C4-2B (cell line): ENCODE measurements at regions not wholly inside any gene's neighbourhood (a gene's known extent, or its start where the extent isn't known, plus 50 kb on each side); places are given as distances from the start of the nearest gene placed in this dataset.

Source experiments
- ZFX ChIP-seq: fragments of 450-650 bp; IDR thresholded peaks from 2 replicates; pipeline ENCODE4 v1.6.1; 2017
- TF ChIP-seq, protein P1 (sequence below): fragments of 450-650 bp; conservative IDR thresholded peaks from 2 replicates; pipeline ENCODE4 v1.5.1; 2017; ENCODE audit warnings: mild to moderate bottlenecking

DNA sequence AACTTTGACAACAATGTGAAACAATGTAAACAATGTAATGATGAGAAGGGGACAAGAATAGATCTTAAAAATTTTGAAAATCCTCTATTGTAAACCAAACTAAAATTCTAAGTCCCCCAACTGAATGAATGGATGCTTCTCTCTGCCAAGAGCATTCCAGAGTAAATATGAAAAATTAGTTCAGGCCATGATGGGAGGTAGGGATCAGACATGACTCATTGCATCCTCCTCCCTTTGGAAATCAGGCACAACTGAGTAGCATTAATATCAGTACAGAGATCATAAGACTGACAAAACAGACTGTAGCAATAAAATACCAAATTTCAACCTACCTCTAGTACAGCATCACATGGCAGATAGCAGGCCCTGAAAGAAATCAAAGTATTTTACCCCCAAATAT, 559.9 kb downstream of the C12orf50 start:
- TF ChIP-seq, protein P1, sequence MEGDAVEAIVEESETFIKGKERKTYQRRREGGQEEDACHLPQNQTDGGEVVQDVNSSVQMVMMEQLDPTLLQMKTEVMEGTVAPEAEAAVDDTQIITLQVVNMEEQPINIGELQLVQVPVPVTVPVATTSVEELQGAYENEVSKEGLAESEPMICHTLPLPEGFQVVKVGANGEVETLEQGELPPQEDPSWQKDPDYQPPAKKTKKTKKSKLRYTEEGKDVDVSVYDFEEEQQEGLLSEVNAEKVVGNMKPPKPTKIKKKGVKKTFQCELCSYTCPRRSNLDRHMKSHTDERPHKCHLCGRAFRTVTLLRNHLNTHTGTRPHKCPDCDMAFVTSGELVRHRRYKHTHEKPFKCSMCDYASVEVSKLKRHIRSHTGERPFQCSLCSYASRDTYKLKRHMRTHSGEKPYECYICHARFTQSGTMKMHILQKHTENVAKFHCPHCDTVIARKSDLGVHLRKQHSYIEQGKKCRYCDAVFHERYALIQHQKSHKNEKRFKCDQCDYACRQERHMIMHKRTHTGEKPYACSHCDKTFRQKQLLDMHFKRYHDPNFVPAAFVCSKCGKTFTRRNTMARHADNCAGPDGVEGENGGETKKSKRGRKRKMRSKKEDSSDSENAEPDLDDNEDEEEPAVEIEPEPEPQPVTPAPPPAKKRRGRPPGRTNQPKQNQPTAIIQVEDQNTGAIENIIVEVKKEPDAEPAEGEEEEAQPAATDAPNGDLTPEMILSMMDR: no peak
- no peak for TF ChIP-seq ZFX
